ENCODE measurements at regions not wholly inside any gene's neighbourhood (a gene's known extent, or its start where the extent isn't known, plus 50 kb on each side); places are given as distances from the start of the nearest gene placed in this dataset.

DNA sequence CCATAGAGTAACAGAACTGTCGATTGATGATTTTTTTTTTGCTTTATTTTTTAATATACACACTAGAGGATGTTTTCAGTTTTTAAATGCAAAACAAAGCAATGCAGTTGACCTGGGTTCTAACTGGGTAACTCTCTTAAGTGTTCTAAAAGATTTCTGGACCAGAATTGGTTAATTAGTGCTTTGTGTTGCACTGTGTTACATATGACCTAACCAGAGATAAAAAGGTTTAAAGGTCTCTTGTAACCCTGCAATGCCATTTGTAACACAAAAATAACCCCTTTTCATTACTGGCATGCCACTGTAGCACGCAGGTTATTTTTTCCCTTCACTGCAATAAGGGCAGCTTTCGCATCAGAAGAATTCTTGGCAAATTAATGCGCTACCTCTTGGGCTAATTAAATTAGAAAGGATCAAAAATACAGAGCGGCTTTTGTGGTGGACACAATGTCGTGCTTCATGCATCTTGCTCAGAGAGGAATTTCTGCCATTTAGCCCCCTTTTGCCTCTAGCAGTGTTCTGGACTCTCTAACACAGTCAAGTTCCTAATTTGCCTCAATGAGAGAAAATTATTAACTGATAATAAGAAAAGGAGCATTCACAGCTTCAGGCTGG is 250.8 kb upstream of the ZEB2 start:
- TF ChIP-seq POLR2A (IDR thresholded peaks at IDR 0.05) (no peak), EP300 (IDR thresholded peaks at IDR 0.05) (no peak)
- TF ChIP-seq, protein P1, sequence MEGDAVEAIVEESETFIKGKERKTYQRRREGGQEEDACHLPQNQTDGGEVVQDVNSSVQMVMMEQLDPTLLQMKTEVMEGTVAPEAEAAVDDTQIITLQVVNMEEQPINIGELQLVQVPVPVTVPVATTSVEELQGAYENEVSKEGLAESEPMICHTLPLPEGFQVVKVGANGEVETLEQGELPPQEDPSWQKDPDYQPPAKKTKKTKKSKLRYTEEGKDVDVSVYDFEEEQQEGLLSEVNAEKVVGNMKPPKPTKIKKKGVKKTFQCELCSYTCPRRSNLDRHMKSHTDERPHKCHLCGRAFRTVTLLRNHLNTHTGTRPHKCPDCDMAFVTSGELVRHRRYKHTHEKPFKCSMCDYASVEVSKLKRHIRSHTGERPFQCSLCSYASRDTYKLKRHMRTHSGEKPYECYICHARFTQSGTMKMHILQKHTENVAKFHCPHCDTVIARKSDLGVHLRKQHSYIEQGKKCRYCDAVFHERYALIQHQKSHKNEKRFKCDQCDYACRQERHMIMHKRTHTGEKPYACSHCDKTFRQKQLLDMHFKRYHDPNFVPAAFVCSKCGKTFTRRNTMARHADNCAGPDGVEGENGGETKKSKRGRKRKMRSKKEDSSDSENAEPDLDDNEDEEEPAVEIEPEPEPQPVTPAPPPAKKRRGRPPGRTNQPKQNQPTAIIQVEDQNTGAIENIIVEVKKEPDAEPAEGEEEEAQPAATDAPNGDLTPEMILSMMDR (IDR thresholded peaks at IDR 0.05): no peak
